ENCODE measurements at regions not wholly inside any gene's neighbourhood (a gene's known extent, or its start where the extent isn't known, plus 50 kb on each side); places are given as distances from the start of the nearest gene placed in this dataset.

- TF ChIP-seq, protein P1, sequence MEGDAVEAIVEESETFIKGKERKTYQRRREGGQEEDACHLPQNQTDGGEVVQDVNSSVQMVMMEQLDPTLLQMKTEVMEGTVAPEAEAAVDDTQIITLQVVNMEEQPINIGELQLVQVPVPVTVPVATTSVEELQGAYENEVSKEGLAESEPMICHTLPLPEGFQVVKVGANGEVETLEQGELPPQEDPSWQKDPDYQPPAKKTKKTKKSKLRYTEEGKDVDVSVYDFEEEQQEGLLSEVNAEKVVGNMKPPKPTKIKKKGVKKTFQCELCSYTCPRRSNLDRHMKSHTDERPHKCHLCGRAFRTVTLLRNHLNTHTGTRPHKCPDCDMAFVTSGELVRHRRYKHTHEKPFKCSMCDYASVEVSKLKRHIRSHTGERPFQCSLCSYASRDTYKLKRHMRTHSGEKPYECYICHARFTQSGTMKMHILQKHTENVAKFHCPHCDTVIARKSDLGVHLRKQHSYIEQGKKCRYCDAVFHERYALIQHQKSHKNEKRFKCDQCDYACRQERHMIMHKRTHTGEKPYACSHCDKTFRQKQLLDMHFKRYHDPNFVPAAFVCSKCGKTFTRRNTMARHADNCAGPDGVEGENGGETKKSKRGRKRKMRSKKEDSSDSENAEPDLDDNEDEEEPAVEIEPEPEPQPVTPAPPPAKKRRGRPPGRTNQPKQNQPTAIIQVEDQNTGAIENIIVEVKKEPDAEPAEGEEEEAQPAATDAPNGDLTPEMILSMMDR (conservative IDR thresholded peaks at IDR 0.05; ENCODE audit: low read depth, low read length): no peak
- no peak for TF ChIP-seq RAD21 (IDR thresholded peaks at IDR 0.05; ENCODE audit: low read length)
- no peak for TF ChIP-seq POLR2A (IDR thresholded peaks at IDR 0.05; ENCODE audit: low read depth, low read length)
- no peak for TF ChIP-seq USF2 (IDR thresholded peaks at IDR 0.05; ENCODE audit: low read depth, low read length)
- TF ChIP-seq SMC3 (IDR thresholded peaks at IDR 0.05; ENCODE audit: low read depth, low read length): no peak
- no peak for TF ChIP-seq MAFK (IDR thresholded peaks at IDR 0.05; ENCODE audit: low read depth, low read length)
- no peak for TF ChIP-seq BHLHE40 (IDR thresholded peaks at IDR 0.05; ENCODE audit: low read depth, low read length)
- no peak for TF ChIP-seq ELK1 (IDR thresholded peaks at IDR 0.05; ENCODE audit: borderline replicate concordance, low read depth, low read length)
- TF ChIP-seq RCOR1 (IDR thresholded peaks at IDR 0.05; ENCODE audit: insufficient replicate concordance, low read length): no peak
- TF ChIP-seq CEBPB (IDR thresholded peaks at IDR 0.05; ENCODE audit: low read depth, low read length): no peak
- TF ChIP-seq MXI1 (IDR thresholded peaks at IDR 0.05; ENCODE audit: borderline replicate concordance, low read depth, low read length): no peak
- TF ChIP-seq RFX5 (IDR thresholded peaks at IDR 0.05; ENCODE audit: low read depth, low read length): no peak
Measured at GRCh38 chr7:153504288-153505075, 547.7 kb upstream of the DPP6 start.
